A549 (cell line): ENCODE measurements at regions not wholly inside any gene's neighbourhood (a gene's known extent, or its start where the extent isn't known, plus 50 kb on each side); places are given as distances from the start of the nearest gene placed in this dataset.
A peak's percentile ranks its signal among the peaks of the same experiment; 100 is the strongest.

Experiments used
- ATAC-seq, 2 experiments: fragments of 200-7000 bp in 1 of 2; fragments of >200 bp in 1 of 2; cut with Nextera tagmentation in 1 of 2; cut with Tn5 transposase in 1 of 2; 3 replicates each; pipeline versions ENCODE4 v1.8.0 to v1.9.1; 2018 to 2020; ENCODE audit warnings: mild to moderate bottlenecking in 1 of 2, moderate library complexity in 1 of 2
- CTCF ChIA-PET: fragments of 300-600 bp; sonication (Branson Sonifier 250); formaldehyde crosslinking; extraction: SDS; loops from one replicate; lab custom pipeline; 2021; ENCODE audit warnings: antibody characterized with exemption, inconsistent platforms; lab: Yijun Ruan, JAX
- POLR2A ChIA-PET: fragments of 350-600 bp; formaldehyde crosslinking; extraction: SDS; loops from one replicate; lab custom pipeline; 2021; ENCODE audit warnings: antibody characterized with exemption, inconsistent platforms; lab: Yijun Ruan, JAX
- DNase-seq, 2 experiments: peaks; one replicate each; pipeline versions ENCODE4 v3.0.0 to v3.0.0-alpha.2; 2011 to 2016; ENCODE audit warnings: low read depth in 1 of 2, low spot score in 1 of 2
- FAIRE-seq: peaks from 2 replicates; lab custom pipeline; 2011; peaks lifted over from hg19 to GRCh38; lab: Jason Lieb, UNC
- H3K27ac ChIP-seq, 2 experiments: fragments of >200 bp; sonication (Bioruptor Twin); formaldehyde crosslinking; 3 replicates each; pipeline ENCODE4 v1.5.1; 2016 to 2017
- H3K4me1 ChIP-seq: fragments of >200 bp; sonication (Bioruptor Twin); formaldehyde crosslinking; 3 replicates; pipeline ENCODE4 v1.6.1; 2016
- H3K4me2 ChIP-seq: fragments of >200 bp; sonication (Bioruptor Twin); formaldehyde crosslinking; 3 replicates; pipeline ENCODE4 v1.6.1; 2016
- H3K4me3 ChIP-seq: fragments of >200 bp; sonication (Bioruptor Twin); formaldehyde crosslinking; 3 replicates; pipeline ENCODE4 v1.5.1; 2016
- H3K9me3 ChIP-seq: fragments of >200 bp; sonication (Bioruptor Twin); formaldehyde crosslinking; 3 replicates; pipeline ENCODE4 v1.6.1; 2016
- BHLHE40 ChIP-seq: IDR thresholded peaks from 2 replicates; pipeline ENCODE4 v1.6.1; 2012; ENCODE audit warnings: low read depth, low read length, inconsistent platforms
- CBX2 ChIP-seq: fragments of 200-600 bp; sonication (generic); IDR thresholded peaks from 2 replicates; pipeline ENCODE4 v1.6.1; 2016; ENCODE audit warnings: low read depth, mild to moderate bottlenecking, borderline replicate concordance
- CEBPB ChIP-seq, 2 experiments: fragments of >200 bp in 1 of 2; sonication (Bioruptor Twin) in 1 of 2; formaldehyde crosslinking in 1 of 2; IDR thresholded peaks; 2 replicates each; pipeline ENCODE4 v1.6.1; 2012 to 2016
- CHD2 ChIP-seq: fragments of 150-350 bp; IDR thresholded peaks from 2 replicates; pipeline ENCODE4 v1.6.1; 2014; ENCODE audit warnings: low read length; ENCODE audit not compliant: partially characterized antibody
- CTCF ChIP-seq: fragments of >200 bp; sonication (Bioruptor Twin); formaldehyde crosslinking; IDR thresholded peaks from 3 replicates; pipeline ENCODE4 v1.5.1; 2016
- E2F6 ChIP-seq: IDR thresholded peaks from 2 replicates; pipeline ENCODE4 v1.6.1; 2012; ENCODE audit warnings: low read depth, borderline replicate concordance
- EHF ChIP-seq: fragments of 250-450 bp; sonication (Bioruptor Pico); IDR thresholded peaks from 2 replicates; pipeline ENCODE4 v1.5.0; 2020; ENCODE audit warnings: mild to moderate bottlenecking
- EP300 ChIP-seq, 2 experiments: fragments of >200 bp; sonication (Bioruptor Twin); formaldehyde crosslinking; IDR thresholded peaks; 2 replicates in 1 of 2; 3 replicates in 1 of 2; pipeline ENCODE4 v1.6.1; 2016 to 2017
- FOSB ChIP-seq: fragments of 250-450 bp; sonication (Bioruptor Pico); IDR thresholded peaks from 2 replicates; pipeline ENCODE4 v1.5.0; 2020; ENCODE audit warnings: mild to moderate bottlenecking, moderate library complexity
- FOSL2 ChIP-seq, 2 experiments: fragments of 450-650 bp in 1 of 2; fragments of >200 bp in 1 of 2; sonication (Bioruptor Twin) in 1 of 2; formaldehyde crosslinking; IDR thresholded peaks; 2 replicates each; pipeline versions ENCODE4 v1.5.0 to v1.6.1; 2016 to 2020; ENCODE audit warnings: mild to moderate bottlenecking in 1 of 2, moderate library complexity in 1 of 2
- FOXS1 ChIP-seq: fragments of 250-450 bp; sonication (Bioruptor Pico); IDR thresholded peaks from 2 replicates; pipeline ENCODE4 v1.5.0; 2020; ENCODE audit warnings: mild to moderate bottlenecking, moderate library complexity
- GATA3 ChIP-seq: IDR thresholded peaks from 2 replicates; pipeline ENCODE4 v1.6.1; 2012; ENCODE audit warnings: borderline replicate concordance
- HES2 ChIP-seq: fragments of >200 bp; sonication (Bioruptor Twin); formaldehyde crosslinking; IDR thresholded peaks from 2 replicates; pipeline ENCODE4 v1.6.1; 2016
- HEYL ChIP-seq: fragments of 250-450 bp; sonication (Bioruptor Pico); IDR thresholded peaks from 2 replicates; pipeline ENCODE4 v1.8.0; 2021; ENCODE audit warnings: mild to moderate bottlenecking, moderate library complexity
- HOXB13 ChIP-seq: fragments of 250-450 bp; sonication (Bioruptor Pico); IDR thresholded peaks from 2 replicates; pipeline ENCODE4 v1.5.0; 2020; ENCODE audit warnings: low read depth, mild to moderate bottlenecking, moderate library complexity
- KDM5A ChIP-seq: fragments of 200-600 bp; sonication (generic); IDR thresholded peaks from 2 replicates; pipeline ENCODE4 v1.6.1; 2016; ENCODE audit warnings: antibody characterized with exemption, mild to moderate bottlenecking
- MAFK ChIP-seq: fragments of 450-650 bp; IDR thresholded peaks from 2 replicates; pipeline ENCODE4 v1.6.1; 2014; ENCODE audit not compliant: partially characterized antibody
- MAX ChIP-seq: IDR thresholded peaks from 2 replicates; pipeline ENCODE4 v1.6.1; 2012
- MAZ ChIP-seq: fragments of 150-350 bp; IDR thresholded peaks from 2 replicates; pipeline ENCODE4 v1.6.1; 2014; ENCODE audit warnings: antibody characterized with exemption, low read depth, low read length, borderline replicate concordance
- MYC ChIP-seq: IDR thresholded peaks from 2 replicates; pipeline ENCODE4 v1.6.1; 2012; ENCODE audit warnings: mild to moderate bottlenecking, inconsistent platforms, low read length, improper control_type of control experiment, borderline replicate concordance
- PBX3 ChIP-seq: IDR thresholded peaks from 2 replicates; pipeline ENCODE4 v1.6.1; 2012
- PHF8 ChIP-seq: fragments of 200-600 bp; sonication (generic); IDR thresholded peaks from 2 replicates; pipeline ENCODE4 v1.6.1; 2016; ENCODE audit warnings: low read depth, mild to moderate bottlenecking, antibody characterized with exemption, moderate library complexity, borderline replicate concordance
- RFX5 ChIP-seq: fragments of 450-650 bp; IDR thresholded peaks from 2 replicates; pipeline ENCODE4 v1.7.1; 2014; ENCODE audit warnings: antibody characterized with exemption, mild to moderate bottlenecking, moderate library complexity
- RNF2 ChIP-seq: fragments of 200-600 bp; sonication (generic); IDR thresholded peaks from 2 replicates; pipeline ENCODE4 v1.6.1; 2016; ENCODE audit warnings: low read depth, mild to moderate bottlenecking, antibody characterized with exemption, moderate library complexity, borderline replicate concordance
- USF2 ChIP-seq: fragments of 450-650 bp; IDR thresholded peaks from 2 replicates; pipeline ENCODE4 v1.6.1; 2014; ENCODE audit warnings: antibody characterized with exemption
- ZC3H11A ChIP-seq: fragments of 450-650 bp; IDR thresholded peaks from 2 replicates; pipeline ENCODE4 v1.6.1; 2014; ENCODE audit warnings: antibody characterized with exemption, mild to moderate bottlenecking
- ZFP36 ChIP-seq: fragments of 450-650 bp; IDR thresholded peaks from 2 replicates; pipeline ENCODE4 v1.6.1; 2014; ENCODE audit warnings: borderline replicate concordance; ENCODE audit not compliant: partially characterized antibody
- ZNF302 ChIP-seq: fragments of 250-450 bp; sonication (Bioruptor Pico); IDR thresholded peaks from 2 replicates; pipeline ENCODE4 v1.9.0; 2021; ENCODE audit warnings: inconsistent platforms, mild to moderate bottlenecking, moderate library complexity
- WGBS: methylation state at CpG from one replicate; pipeline ENCODE4 v1.1.6; 2017; ENCODE audit errors: missing lambda C conversion rate; 5-methylcytosine and 5-hydroxymethylcytosine counted together

- H3K4me2 ChIP-seq: no peak overlapping the region
- no peaks in the 10 kb centered on the region for H3K9me3 ChIP-seq
- DNase-seq (no peak), FAIRE-seq (no peak), ATAC-seq (no peak)
- H3K4me3 ChIP-seq: no peak overlapping the region
- H3K27ac ChIP-seq: no peak overlapping the region
- H3K4me1 ChIP-seq: no peaks in the 10 kb centered on the region
- ChIA-PET POLR2A (no interaction called here), CTCF (interaction anchor here (0.6 to 9.5 kb wide), 9 partner anchors 8 to 166 kb away, joined by 3 to 78 read pairs (median 4); no protein-coding TSS in a partner anchor)
- 69% methylated on average over 8 of the region's 8 CpGs for WGBS
- TF ChIP-seq MAFK: no peak
- TF ChIP-seq BHLHE40: no peak
- TF ChIP-seq CEBPB (IDR thresholded peaks at IDR 0.05): peak in 1 of 2 experiments; percentile 9; a peak in 1 of 4 replicates
- TF ChIP-seq ZC3H11A: no peak
Observed at GRCh38 chr3:124572851-124573405, 157.3 kb upstream of the UMPS start.

- CTCF ChIA-PET: interaction anchor here (1.0 to 9.5 kb wide), 4 partner anchors 9 to 165 kb away, joined by 3 to 78 read pairs (median 12); no protein-coding TSS in a partner anchor
- FAIRE-seq (no peak), ATAC-seq (no peak), DNase-seq (no peak)
- Histone ChIP-seq H3K9me3 (no peaks in the 10 kb centered on the region), H3K4me2 (no peak overlapping the region), H3K4me3 (no peak overlapping the region), H3K4me1 (no peaks in the 10 kb centered on the region), H3K27ac (no peak overlapping the region)
- POLR2A ChIA-PET: no interaction called here
- TF ChIP-seq PHF8: no peak
- TF ChIP-seq RFX5: no peak
- no peak for TF ChIP-seq EHF
- TF ChIP-seq ZFP36: no peak
- no peak for TF ChIP-seq CBX2
- no peak for TF ChIP-seq USF2
- TF ChIP-seq EP300 (IDR thresholded peaks at IDR 0.05): no peak
- no peak for TF ChIP-seq FOSB (CRISPR knock-in tag)
- TF ChIP-seq MAX: no peak
- TF ChIP-seq HEYL (CRISPR knock-in tag): no peak
- no peak for TF ChIP-seq GATA3
- WGBS: 21% methylated on average over 2 of the region's 2 CpGs
Observed at GRCh38 chr3:124574012-124574411, 156.2 kb upstream of the UMPS start.

- WGBS: 53% methylated on average over 5 of the region's 5 CpGs
- H3K4me2 ChIP-seq: no peak overlapping the region
- H3K9me3 ChIP-seq: no peaks in the 10 kb centered on the region
- no peak overlapping the region for H3K4me3 ChIP-seq
- POLR2A ChIA-PET: no interaction called here
- no peak overlapping the region for H3K27ac ChIP-seq
- DNase-seq (no peak), FAIRE-seq (no peak), ATAC-seq (peak in 1 of 2 experiments; percentile 68; a peak in 3 of 6 replicates)
- H3K4me1 ChIP-seq: no peaks in the 10 kb centered on the region
- CTCF ChIA-PET: interaction anchor here (0.9 to 9.5 kb wide), 5 partner anchors 12 to 225 kb away, joined by 3 to 78 read pairs (median 6); no protein-coding TSS in a partner anchor
- no peak for TF ChIP-seq FOSL2 (IDR thresholded peaks at IDR 0.05)
- no peak for TF ChIP-seq FOSL2 (CRISPR knock-in tag; IDR thresholded peaks at IDR 0.05)
- no peak for TF ChIP-seq HES2
- no peak for TF ChIP-seq RFX5
- TF ChIP-seq PBX3: no peak
- TF ChIP-seq KDM5A: no peak
- no peak for TF ChIP-seq FOXS1 (CRISPR knock-in tag)
- no peak for TF ChIP-seq CHD2
- TF ChIP-seq HOXB13 (CRISPR knock-in tag): no peak
- TF ChIP-seq ZNF302: no peak
- no peak for TF ChIP-seq MYC
- no peak for TF ChIP-seq RNF2
- TF ChIP-seq MAX: no peak
- no peak for TF ChIP-seq E2F6
- no peak for TF ChIP-seq CTCF
- TF ChIP-seq MAZ: no peak
Observed at GRCh38 chr3:124576565-124577493, 153.4 kb upstream of the UMPS start.
